Mammary epithelial cell (primary cell): ENCODE measurements at regions not wholly inside any gene's neighbourhood (a gene's known extent, or its start where the extent isn't known, plus 50 kb on each side); places are given as distances from the start of the nearest gene placed in this dataset.

Experiments used
- EZH2 ChIP-seq: IDR thresholded peaks from 2 replicates; pipeline ENCODE4 v1.6.1; 2012; ENCODE audit warnings: low read length, inconsistent platforms, borderline replicate concordance
- TF ChIP-seq, protein P1 (sequence below), 2 donors: IDR thresholded peaks in 1 of 2; conservative IDR thresholded peaks in 1 of 2; 2 replicates each; pipeline ENCODE4 v1.5.1; 2011 to 2012; ENCODE audit warnings: inconsistent platforms in 2 of 2, low read length in 2 of 2, mild to moderate bottlenecking in 2 of 2, control low read depth in 1 of 2, low read depth in 1 of 2; ENCODE audit not compliant: insufficient read depth in 1 of 2; ENCODE audit errors: extremely low read depth in 1 of 2

DNA sequence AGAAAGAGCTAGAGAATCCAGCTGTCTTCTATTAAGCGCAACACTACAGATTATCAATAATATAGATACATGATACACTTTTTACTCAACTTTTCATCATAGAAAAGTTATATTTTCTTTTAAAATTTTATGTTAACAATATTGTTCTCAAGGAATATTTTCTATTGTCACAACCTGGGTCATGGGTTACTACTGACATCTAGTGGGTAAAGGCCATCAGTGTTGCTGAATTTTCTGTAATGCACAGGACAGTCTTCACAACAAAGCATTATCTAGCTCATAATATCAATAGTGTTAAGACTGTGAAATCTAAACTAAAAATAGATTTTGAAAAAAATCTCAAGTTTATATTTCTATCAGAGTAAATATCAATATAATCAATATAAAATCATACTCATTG lies 209.8 kb downstream of the ZNF33B start:
- TF ChIP-seq, protein P1, sequence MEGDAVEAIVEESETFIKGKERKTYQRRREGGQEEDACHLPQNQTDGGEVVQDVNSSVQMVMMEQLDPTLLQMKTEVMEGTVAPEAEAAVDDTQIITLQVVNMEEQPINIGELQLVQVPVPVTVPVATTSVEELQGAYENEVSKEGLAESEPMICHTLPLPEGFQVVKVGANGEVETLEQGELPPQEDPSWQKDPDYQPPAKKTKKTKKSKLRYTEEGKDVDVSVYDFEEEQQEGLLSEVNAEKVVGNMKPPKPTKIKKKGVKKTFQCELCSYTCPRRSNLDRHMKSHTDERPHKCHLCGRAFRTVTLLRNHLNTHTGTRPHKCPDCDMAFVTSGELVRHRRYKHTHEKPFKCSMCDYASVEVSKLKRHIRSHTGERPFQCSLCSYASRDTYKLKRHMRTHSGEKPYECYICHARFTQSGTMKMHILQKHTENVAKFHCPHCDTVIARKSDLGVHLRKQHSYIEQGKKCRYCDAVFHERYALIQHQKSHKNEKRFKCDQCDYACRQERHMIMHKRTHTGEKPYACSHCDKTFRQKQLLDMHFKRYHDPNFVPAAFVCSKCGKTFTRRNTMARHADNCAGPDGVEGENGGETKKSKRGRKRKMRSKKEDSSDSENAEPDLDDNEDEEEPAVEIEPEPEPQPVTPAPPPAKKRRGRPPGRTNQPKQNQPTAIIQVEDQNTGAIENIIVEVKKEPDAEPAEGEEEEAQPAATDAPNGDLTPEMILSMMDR (conservative IDR thresholded peaks at IDR 0.05 in 1 of 2, IDR thresholded peaks at IDR 0.05 in 1 of 2; ENCODE audit: extremely low read depth in 1 of 2, insufficient read depth in 1 of 2, low read depth in 1 of 2, low read length in 2 of 2) = peak; percentile 48 to 62
- no peak for TF ChIP-seq EZH2
